ENCODE measurements at regions not wholly inside any gene's neighbourhood (a gene's known extent, or its start where the extent isn't known, plus 50 kb on each side); places are given as distances from the start of the nearest gene placed in this dataset.
"Not testable (repeated sequence)": the region's sequence is repeated elsewhere in the genome, so short reads cannot be mapped to it uniquely, and the experiment has no call there.

DNA sequence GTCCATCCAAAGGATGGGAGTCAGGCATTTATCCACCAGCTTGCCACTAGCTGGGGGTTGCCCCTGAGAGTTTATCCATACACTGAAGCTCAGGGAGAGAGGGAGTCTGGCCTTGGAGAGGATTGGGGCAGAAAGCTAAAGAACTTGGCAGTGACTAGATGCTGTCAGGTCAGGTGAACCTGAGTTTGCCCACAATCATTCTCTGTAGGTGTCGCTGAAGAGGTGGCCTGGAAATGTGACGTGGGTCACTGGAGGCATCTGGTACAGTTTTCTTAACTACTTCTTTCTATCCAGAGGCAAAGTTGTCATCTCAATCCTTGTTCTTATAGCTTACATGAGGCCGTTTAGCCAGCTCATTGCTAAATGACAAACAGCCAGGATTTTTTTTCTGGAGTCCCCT, 298.0 kb upstream of the CTNNB1 start:
- Histone ChIP-seq H3K9me3 (no peaks in the 10 kb centered on the region), H3K36me3 (no peaks in the 10 kb centered on the region), H3K4me3 (no peak overlapping the region), H3K27ac (no peak overlapping the region), H3K4me1 (no peaks in the 10 kb centered on the region), H3K27me3 (no peaks in the 10 kb centered on the region)
- no peak for DNase-seq
- no peak for TF ChIP-seq POLR2A (IDR thresholded peaks at IDR 0.05)
- 61 to 86% methylated on average over 3 of the region's 3 CpGs for WGBS, 2 donors
- intact Hi-C loops (cut with DNase I), result no loop called here

DNA sequence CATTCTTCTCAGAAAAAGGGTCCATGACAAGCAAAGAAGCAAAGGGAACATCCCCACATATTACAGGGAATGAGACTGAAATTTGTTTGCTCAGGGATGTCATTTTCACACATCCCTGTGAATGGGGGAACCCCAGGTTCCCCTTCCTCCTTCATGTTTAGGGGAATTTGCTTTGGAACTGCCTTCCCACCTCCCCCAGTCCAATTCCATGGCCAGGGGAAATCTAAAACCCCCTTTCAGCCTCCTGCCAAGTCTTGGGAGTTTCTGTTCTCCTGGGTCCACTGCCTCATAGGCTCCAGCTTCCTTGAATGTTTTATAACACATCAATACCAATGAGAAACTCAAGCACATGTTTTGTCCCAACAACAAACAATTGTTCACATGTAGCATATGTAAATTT, 297.5 kb upstream of the CTNNB1 start:
- Histone ChIP-seq H3K36me3 (no peaks in the 10 kb centered on the region), H3K4me1 (no peaks in the 10 kb centered on the region), H3K4me3 (no peak overlapping the region), H3K27ac (no peak overlapping the region), H3K9me3 (no peaks in the 10 kb centered on the region), H3K27me3 (no peaks in the 10 kb centered on the region)
- TF ChIP-seq POLR2A (IDR thresholded peaks at IDR 0.05), result no peak
- TF ChIP-seq, protein P1, sequence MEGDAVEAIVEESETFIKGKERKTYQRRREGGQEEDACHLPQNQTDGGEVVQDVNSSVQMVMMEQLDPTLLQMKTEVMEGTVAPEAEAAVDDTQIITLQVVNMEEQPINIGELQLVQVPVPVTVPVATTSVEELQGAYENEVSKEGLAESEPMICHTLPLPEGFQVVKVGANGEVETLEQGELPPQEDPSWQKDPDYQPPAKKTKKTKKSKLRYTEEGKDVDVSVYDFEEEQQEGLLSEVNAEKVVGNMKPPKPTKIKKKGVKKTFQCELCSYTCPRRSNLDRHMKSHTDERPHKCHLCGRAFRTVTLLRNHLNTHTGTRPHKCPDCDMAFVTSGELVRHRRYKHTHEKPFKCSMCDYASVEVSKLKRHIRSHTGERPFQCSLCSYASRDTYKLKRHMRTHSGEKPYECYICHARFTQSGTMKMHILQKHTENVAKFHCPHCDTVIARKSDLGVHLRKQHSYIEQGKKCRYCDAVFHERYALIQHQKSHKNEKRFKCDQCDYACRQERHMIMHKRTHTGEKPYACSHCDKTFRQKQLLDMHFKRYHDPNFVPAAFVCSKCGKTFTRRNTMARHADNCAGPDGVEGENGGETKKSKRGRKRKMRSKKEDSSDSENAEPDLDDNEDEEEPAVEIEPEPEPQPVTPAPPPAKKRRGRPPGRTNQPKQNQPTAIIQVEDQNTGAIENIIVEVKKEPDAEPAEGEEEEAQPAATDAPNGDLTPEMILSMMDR (IDR thresholded peaks at IDR 0.05), result no peak
- no peak for DNase-seq
- intact Hi-C loops (cut with DNase I), result no loop called here

DNA sequence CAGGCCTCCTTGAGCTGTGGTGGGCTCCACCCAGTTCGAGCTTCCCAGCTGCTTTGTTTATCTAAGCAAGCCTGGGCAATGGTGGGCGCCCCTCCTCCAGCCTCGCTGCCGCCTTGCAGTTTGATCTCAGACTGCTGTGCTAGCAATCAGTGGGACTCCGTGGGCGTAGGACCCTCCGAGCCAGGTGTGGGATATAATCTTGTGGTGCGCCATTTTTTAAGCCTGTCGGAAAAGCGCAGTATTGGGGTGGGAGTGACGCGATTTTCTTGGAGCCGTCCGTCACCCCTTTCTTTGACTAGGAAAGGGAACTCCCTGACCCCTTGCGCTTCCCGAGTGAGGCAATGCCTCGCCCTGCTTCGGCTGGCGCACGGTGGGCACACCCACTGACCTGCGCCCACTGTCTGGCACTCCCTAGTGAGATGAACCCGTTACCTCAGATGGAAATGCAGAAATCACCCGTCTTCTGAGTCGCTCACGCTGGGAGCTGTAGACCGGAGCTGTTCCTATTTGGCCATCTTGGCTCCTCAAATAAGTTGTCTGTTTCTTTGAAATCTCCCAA, 291.3 kb upstream of the CTNNB1 start:
- not testable (repeated sequence) for DNase-seq

DNA sequence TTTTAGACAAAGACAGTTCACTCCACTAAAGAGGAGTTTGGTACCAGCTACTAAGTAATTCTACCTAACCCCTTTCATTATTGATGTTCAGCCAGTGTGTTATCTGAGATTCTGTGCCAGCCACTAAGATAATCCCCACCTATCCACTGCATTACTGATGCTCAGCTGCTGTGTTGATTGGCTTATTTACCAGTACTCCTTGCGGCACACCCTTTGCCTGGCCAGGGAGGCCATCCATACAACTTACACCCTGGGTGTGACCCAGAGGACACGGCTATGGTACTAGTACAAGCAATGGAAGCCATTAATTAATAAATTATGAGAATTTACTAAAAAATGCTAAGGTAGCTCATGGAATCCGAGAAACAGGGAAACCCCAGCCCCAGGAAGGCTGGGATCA, 290.7 kb upstream of the CTNNB1 start:
- H3K4me1 ChIP-seq, result peaks cover 0 to 7% (median 0%) of the 10 kb centered on the region in 3 donors
- no peak for DNase-seq
- TF ChIP-seq, protein P1 (IDR thresholded peaks at IDR 0.05), result no peak
- TF ChIP-seq POLR2A (IDR thresholded peaks at IDR 0.05), result no peak
- no peaks in the 10 kb centered on the region for H3K36me3 ChIP-seq
- 92 to 95% methylated on average over 2 to 3 of the region's 3 CpGs for WGBS, 2 donors
- H3K27ac ChIP-seq, result no peak overlapping the region
- H3K9me3 ChIP-seq, result no peaks in the 10 kb centered on the region
- H3K4me3 ChIP-seq, result no peak overlapping the region
- H3K27me3 ChIP-seq, result no peaks in the 10 kb centered on the region
- intact Hi-C loops (cut with DNase I), result no loop called here

More for the DNA sequence above, 291.3 kb upstream of the CTNNB1 start:
- WGBS, 2 donors, result 79 to 89% methylated on average over 10 to 17 of the region's 26 CpGs
- peak overlapping the region in 1 of 4 donors; percentile 14 for H3K4me3 ChIP-seq
- H3K27ac ChIP-seq; H3K27me3 ChIP-seq; H3K9me3 ChIP-seq; H3K36me3 ChIP-seq; H3K4me1 ChIP-seq; intact Hi-C loops (cut with DNase I): not testable (repeated sequence)

DNA sequence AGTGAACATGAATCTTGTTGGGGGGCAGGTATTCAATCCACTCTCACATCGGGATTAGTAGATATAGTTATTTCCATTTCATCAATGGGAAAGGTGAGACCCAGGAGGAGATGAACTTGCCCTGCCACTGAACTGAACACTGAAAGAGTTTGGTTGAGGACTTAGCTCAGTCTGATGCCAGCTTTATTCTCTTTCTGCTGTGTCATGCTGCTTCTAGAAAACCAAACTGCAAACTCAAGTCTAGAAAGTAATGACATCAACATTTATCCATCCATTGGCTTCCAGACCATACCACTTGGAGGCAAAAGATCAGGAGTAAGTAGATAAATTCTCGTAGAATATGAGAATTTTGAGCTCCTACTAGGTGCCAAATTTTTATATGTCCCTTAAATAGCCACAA, 288.0 kb upstream of the CTNNB1 start:
- H3K4me1 ChIP-seq, result peaks cover 0 to 7% (median 0%) of the 10 kb centered on the region in 3 donors
- no peak overlapping the region for H3K4me3 ChIP-seq
- no peak for TF ChIP-seq POLR2A (IDR thresholded peaks at IDR 0.05)
- TF ChIP-seq, protein P1 (IDR thresholded peaks at IDR 0.05), result no peak
- no peaks in the 10 kb centered on the region for H3K9me3 ChIP-seq
- no peaks in the 10 kb centered on the region for H3K36me3 ChIP-seq
- 89 to 93% methylated on average over 2 of the region's 2 CpGs for WGBS, 2 donors
- no peak for DNase-seq
- no peak overlapping the region for H3K27ac ChIP-seq
- intact Hi-C loops (cut with DNase I), result no loop called here
- no peaks in the 10 kb centered on the region for H3K27me3 ChIP-seq

DNA sequence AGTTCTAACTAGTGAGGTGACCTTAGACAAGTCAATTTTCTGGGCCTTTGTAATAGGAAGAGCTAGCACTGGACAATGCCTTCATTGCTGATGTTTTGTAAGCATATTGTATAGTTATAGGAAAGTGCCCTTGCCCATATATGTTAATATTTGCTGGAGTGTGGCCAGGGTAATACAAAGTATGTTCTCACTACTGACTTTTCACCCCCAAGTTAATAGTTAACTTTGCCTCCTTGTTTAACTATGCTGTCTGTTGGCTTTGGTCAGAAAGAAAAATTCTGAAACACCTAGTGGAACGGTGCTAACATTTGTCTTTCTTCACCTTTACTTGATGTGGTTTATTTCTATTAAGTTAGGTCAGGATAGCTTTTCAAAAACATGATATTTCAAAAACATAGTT, 287.4 kb upstream of the CTNNB1 start:
- no peak for DNase-seq
- TF ChIP-seq, protein P1 (IDR thresholded peaks at IDR 0.05), result no peak
- TF ChIP-seq POLR2A (IDR thresholded peaks at IDR 0.05), result no peak
- WGBS, 2 donors, result 77 to 78% methylated on average over 1 of the region's 1 CpG
- no peaks in the 10 kb centered on the region for H3K27me3 ChIP-seq
- no peak overlapping the region for H3K27ac ChIP-seq
- no peak overlapping the region for H3K4me3 ChIP-seq
- H3K36me3 ChIP-seq, result no peaks in the 10 kb centered on the region
- intact Hi-C loops (cut with DNase I), result no loop called here
- peaks cover 0 to 7% (median 0%) of the 10 kb centered on the region in 3 donors for H3K4me1 ChIP-seq
- H3K9me3 ChIP-seq, result no peaks in the 10 kb centered on the region

All from esophagus squamous epithelium (tissue), 5 donors.